HG02763 (cell line): ENCODE measurements at regions not wholly inside any gene's neighbourhood (a gene's known extent, or its start where the extent isn't known, plus 50 kb on each side); places are given as distances from the start of the nearest gene placed in this dataset.

ENCODE experiments used
- ATAC-seq: cut with Tn5 transposase; IDR thresholded peaks from one replicate; pipeline ENCODE4 v1.9.1; 2021; ENCODE audit warnings: mild to moderate bottlenecking, moderate library complexity; ENCODE audit not compliant: unreplicated experiment

GRCh38 chr4:152164561-152164960, 371.3 kb downstream of the FBXW7 start:
- no peak for ATAC-seq

- no peak for ATAC-seq
These were observed 373.6 kb downstream of the FBXW7 start for GRCh38 chr4:152162331-152162697.

GRCh38 chr4:152161676-152162330, 374.1 kb downstream of the FBXW7 start:
- no peak for ATAC-seq

DNA sequence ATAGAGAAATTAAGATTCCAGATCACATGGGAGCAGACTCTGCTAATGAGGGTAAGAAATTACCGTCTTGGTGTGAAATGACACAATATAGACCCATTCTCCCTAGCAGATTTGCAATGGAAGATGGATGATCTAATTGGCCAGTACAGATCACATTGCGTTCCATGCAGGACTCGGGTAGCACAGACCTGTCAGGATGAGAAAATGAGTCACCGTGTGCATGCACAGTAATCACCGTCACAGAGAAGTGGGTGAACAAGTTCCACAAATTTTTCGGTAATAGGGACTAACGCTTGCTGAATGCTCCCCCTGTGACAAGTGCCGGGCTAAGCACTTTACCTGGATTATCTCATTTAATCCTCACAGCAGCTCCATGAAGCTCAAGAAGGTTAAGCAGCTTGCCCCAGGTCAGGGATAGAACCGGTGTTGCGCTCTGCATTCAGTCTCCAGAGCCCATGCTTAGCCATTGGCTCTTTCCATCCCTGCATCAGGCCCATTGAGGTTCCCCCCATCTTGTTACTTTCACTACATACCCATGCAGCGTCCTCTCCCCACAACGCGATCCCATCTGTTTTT, 375.6 kb downstream of the FBXW7 start:
- no peak for ATAC-seq

- no peak for ATAC-seq
These were observed 376.1 kb downstream of the FBXW7 start for GRCh38 chr4:152159773-152160172.

- ATAC-seq, result no peak
These were observed 377.7 kb downstream of the FBXW7 start for GRCh38 chr4:152158225-152158624.

- no peak for ATAC-seq
These were observed 378.3 kb downstream of the FBXW7 start for GRCh38 chr4:152157629-152158028.

GRCh38 chr4:152156442-152156841, 379.4 kb downstream of the FBXW7 start:
- ATAC-seq, result no peak

DNA sequence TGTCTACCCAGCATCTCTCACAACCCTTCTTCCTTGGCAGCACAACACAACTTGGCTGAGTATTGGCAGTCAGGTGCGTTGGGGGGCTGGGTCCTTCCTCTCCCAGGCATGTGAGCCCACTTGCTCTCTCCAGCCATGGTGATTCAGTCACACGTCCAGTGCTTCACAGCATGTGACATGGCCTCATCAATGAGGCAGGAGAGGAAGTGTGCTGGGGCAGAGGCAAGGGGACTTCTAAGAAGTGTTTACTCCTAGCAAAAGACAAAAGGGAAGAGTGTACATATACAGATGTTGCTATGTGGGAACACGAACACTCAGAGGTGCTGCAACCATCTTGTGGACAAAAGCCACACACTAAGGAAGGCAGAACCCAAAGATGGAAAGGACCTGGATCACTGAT, 380.8 kb downstream of the FBXW7 start:
- no peak for ATAC-seq

DNA sequence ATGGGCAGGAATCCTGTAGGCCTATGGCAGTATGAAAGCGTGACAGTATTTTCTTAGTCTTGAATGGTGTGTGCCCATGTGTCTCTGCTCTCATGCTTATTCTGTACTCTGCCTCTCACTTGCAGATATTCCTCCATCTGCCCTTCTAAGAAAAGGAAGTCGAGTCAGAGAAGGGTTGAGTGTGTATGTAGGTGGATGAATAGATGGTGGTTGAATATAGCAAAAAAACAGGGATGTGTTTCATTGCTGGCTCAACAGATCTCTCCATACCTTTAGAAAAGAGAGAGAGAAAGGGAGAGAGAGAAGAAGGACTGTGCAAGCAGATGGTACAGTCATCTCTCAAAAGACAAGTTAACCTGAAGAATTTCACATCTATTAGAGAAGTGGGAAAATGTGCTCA, 381.5 kb downstream of the FBXW7 start:
- no peak for ATAC-seq

DNA sequence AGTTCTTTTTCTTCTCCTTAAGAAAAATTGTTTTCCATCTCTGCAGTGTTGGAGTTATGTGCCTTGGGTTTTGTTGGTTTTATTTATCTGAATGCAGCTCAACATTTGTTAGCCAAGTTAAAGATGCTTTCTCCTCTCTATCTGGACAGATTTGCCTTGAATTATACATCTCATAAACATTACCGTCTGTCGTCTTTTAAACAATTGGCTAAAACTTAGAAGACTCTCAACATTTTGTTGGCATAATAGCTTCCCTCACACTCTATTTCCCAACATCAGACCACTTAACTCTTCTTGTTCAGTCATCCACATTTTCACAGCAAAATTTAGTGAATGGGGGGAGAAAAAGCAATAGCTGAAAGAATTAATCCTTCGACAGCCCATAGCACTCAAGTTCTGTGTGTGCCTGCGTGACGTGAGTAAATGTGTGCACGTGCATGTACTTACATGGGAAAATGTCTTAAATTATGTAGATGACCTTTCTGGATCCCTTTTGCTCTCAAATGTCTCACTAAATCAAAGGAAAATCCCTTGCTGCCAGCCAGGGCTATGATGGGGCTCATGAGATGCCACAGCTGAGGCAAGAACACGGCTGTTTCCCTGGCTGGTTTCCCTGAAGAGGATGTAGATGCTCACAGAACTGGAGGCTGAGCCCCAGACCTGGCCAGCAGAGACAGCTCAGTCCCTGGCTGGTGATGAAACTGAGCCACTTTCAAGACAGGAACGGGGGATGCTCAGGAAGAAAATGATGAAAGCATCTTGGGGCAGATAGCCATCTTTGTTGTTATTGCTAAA, 382.2 kb downstream of the FBXW7 start:
- ATAC-seq, result no peak

DNA sequence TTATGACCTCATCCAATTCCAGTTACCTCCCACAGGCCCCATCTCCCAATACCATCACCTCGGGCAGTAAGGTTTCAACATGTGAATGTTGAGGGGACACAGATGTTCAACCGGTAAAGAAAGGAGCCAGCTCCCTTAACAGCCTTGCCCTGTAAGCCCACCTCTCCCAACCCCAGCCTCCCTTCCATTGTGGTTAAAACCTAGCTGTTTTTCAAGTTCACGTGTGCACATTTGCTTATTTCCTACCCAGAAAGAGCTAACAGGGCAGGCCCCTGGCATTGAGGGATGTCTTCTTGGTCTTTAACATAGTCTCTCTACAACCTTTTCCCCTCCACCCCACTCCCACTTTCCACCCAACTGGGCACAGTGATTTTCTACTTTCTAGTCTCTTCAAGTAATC, 385.7 kb downstream of the FBXW7 start:
- ATAC-seq, result no peak

DNA sequence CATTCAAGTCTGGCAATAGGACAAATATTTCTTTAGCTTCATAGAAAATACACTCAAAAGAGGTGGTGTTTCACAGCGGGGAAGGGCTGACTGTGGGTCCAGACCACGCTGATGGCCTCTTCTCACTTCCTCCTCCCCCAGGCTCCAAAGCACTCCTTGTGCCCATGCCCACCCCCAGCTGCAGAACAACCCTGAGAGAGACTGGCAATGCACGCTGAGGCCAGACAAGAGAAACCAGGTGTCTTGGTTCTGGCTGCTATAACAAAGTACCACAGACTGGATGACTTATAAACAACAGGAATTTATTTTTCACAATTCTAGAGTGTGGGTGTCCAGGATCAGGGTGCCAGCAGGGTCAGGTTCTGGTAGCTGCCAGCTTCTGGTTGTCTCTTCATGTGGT, 386.1 kb downstream of the FBXW7 start:
- no peak for ATAC-seq

DNA sequence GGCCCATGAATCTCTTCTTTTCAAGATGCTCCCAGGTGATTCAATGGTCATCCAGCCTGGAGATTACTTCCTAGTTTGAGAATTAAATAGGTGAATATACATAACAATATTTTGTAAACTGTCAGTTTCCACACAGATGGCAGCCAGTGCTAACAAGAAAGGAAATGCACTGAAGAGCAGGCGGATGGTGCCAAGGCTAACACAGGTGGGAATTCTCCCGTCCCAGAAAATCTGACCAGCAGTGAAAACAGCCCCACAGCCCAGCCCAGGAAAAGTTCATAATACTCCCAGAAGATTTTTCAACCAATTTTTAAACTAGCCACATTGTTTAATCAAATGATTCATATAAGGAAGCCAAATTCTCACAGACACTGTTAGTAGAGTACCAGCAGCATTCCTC, 387.2 kb upstream of the GATB start:
- ATAC-seq, result no peak

DNA sequence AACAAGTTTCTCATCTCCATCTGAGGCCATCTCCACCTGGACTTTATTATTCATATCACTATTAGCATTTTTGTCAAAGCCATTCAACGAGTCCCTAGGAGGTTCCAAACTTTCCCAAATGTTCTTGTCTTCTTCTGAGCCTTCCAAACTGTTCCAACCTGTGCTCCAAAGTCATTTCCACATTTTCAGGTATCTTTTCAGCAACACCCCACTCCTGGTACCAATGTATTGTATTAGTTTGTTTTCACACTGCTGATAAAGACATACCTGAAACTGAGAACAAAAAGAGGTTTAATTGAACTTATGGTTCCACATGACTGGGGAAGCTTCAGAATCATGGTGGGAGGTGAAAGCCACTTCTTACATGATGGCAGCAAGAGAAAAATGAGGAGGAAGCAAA, 385.4 kb upstream of the GATB start:
- no peak for ATAC-seq

DNA sequence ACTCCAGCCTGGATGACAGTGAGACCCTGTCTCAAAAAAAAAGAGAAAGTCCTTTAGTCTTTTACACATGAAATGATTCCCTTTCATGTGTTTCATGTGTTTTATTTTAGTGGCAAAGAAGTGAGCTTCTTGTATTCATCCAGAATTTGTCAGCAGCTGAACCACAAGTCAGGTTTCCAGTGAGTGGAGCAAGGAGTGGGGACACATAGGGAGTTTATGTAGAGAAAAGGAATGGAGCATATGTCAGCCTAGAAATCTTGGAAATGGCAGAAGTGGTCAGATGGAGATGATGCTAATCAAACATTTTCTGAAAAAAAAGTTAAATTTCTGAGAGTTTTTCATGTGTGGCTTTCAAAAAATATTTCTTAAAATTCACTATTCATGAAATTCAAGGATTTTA, 383.0 kb upstream of the GATB start:
- no peak for ATAC-seq

GRCh38 chr4:152138451-152138850, 377.6 kb upstream of the GATB start:
- no peak for ATAC-seq

GRCh38 chr4:152132776-152133175, 372.0 kb upstream of the GATB start:
- no peak for ATAC-seq

DNA sequence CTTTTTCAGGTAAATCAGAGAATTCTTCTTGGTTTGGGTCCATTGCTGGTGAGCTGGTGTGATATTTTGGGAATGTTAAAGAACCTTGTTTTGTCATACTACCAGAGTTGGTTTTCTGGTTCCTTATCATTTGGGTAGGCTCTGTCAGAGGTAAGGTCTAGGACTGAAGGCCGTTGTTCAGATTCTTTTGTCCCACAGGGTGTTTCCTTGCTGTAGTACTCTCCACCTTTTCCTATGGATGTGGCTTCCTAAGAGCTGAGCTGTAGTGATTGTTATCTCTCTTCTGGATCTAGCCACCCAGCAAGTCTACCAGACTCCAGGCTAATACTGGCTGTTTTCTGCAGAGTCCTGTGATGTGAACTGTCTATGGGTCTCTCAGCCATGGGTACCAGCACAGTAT, 367.5 kb upstream of the GATB start:
- no peak for ATAC-seq

DNA sequence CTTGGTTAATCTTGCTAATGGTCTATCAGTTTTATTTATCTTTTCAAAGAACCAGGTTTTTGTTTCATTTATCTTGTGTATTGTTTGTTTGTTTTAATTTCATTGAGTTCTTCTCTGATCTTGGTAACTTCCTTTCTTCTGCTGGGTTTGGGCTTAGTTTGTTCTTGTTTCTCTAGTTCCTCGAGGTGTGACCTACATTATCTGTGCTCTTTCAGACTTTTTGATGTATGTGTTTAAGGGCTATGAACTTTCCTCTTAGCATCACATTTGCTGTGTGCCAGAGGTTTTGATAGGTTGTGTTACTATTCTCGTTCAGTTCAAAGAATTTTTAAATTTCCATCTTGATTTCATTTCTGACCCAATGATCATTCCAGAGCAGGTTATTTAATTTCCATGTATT, 365.4 kb upstream of the GATB start:
- no peak for ATAC-seq

DNA sequence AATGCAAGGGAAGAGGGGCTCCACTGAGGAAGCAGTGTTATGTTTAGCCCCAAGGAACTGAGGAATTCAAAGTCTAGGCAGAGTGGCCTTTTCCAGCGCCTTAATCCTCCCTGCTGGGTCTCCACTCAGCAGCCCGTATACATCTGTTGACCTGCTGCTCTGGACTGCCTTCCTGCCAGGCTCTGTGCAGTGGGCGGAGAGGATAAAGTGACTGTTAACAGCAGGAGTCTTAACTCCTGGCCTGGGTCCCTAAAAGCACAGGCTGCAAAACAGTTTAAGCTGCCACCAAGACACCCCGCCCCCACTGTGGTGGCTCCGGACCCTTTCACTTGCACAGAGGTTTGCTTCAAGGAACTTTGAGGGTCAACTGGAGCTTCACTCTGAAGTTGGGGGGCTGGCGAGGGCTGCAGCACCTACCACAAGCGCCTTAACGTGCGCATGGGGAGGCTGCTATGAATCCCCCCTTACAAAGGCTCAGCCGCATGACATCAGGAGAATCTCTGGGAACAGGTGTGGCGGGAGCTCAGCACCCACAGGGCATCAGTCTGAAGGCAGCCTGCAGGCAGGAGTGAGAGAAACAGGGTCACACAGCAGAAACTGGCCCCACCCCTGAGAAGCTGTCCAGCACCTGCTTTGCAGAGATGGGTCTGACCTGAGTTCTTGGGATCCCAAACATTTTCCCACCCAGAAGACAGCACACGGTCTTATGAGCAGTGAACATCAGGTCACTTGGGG, 358.2 kb upstream of the GATB start:
- ATAC-seq, result no peak
